Activated CD8-positive, alpha-beta memory T cell treated with anti-CD3 and anti-CD28 coated beads for 1 hour (primary cell): ENCODE measurements at regions not wholly inside any gene's neighbourhood (a gene's known extent, or its start where the extent isn't known, plus 50 kb on each side); places are given as distances from the start of the nearest gene placed in this dataset.

Experiments used
- DNase-seq, 2 donors: peaks; one replicate each; pipeline ENCODE4 v3.0.0-alpha.2; 2020; ENCODE audit warnings: low read depth in 1 of 2; ENCODE audit errors: extremely low read depth in 1 of 2

GRCh38 chr21:40976198-40977109 is 129.5 kb upstream of the DSCAM start:
- no peak for DNase-seq

GRCh38 chr21:40985370-40985769 is 138.4 kb upstream of the DSCAM start:
- DNase-seq = no peak

- no peak for DNase-seq
These were observed 143.4 kb upstream of the DSCAM start for GRCh38 chr21:40990366-40990765.

- DNase-seq = no peak
These were observed 150.9 kb upstream of the DSCAM start for GRCh38 chr21:40997831-40998230.

DNA sequence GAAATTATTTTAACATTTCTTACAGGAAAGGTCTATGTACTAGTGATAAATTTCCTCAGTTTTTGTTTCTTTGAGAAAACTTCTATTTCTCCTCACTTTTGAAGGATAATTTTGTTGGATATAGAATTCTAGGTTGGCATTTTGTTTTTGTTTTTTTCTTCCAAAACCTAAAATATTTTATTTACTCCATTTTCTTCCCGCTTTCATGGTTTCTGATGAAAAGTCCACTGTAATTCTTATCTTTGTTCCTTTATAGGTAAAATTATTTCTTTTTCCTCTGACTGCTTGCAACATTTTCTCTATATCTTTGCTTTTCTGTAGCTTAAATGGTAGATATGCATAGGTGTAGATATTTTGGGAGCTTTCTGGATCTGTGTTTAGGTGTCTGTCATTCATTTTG is 153.9 kb upstream of the DSCAM start:
- no peak for DNase-seq

DNA sequence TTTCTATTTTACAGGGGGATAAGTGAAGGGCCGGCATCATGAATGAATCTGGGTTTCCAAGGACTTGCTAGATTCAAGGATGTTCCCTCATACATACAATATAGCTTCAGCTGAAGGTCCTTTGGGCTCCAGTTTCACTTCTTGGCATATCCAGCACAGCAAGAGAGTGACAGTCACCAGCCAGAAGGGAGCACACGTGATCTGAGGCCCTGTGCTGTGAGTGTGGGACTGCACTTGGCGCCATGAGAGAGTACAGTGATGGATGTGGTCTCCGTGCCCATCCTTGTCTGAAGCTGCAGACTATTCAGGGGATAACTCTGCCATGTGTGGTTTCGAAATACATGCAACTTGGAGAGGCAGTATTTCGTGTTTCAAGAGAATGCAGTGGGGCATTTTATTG is 159.7 kb upstream of the DSCAM start:
- DNase-seq = no peak

- no peak for DNase-seq
These were observed 159.6 kb upstream of the BACE2 start for GRCh38 chr21:41008351-41008750.

- no peak for DNase-seq
These were observed 159.0 kb upstream of the BACE2 start for GRCh38 chr21:41008974-41009373.

DNA sequence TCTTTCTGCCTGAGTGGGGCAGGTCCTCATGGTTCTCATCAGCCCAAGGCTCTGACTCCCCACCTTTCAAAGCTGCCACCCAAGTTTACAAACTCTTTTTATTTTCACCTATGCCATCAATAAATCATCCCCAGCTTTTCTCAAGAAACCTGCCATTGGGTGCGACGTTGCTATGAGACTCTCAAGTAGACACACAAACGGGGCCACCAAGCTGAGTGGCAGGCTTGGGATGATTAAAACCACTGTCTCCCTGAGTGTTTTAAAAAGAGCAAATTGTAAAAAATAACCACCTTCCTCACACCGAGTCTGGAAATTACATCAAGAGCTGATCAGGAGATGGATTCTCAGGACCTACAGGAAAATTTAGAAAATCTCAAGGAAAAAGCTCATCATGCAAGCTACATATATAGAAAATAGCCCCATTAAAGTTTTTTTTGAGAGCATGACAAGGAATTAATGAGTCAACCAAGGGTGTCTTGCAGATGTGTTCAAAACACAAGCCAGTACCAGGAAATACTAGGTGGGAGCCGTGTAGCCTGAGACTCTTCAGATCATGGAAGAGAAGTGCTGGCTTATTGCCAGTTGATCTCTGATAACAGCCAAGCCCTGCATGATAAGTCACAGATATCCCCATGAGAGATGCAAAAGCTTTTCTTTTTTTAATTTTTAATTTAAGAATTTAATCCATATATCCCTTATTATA is 158.4 kb upstream of the BACE2 start:
- no peak for DNase-seq

DNA sequence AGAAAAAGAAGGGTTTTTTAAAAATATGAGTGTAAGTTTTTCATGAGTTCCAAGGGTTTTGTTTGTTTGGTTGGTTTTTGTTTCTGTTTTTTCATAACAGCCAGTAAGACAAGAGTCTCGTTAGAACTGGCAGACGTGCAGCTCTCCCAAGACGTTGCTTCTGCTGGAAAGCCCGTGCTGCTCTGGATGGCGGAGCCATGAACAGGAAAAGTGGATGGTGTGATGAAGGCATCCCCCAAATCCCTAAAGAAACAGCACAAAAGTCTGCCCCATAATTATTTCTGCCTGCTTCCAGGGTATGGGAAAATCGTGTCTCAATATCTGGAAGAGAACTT is 157.9 kb upstream of the BACE2 start:
- no peak for DNase-seq

- no peak for DNase-seq
These were observed 156.7 kb upstream of the BACE2 start for GRCh38 chr21:41011098-41011731.

- no peak for DNase-seq
These were observed 156.0 kb upstream of the BACE2 start for GRCh38 chr21:41011951-41012366.

GRCh38 chr21:41012425-41012824 is 155.5 kb upstream of the BACE2 start:
- no peak for DNase-seq

- DNase-seq = no peak
These were observed 151.5 kb upstream of the BACE2 start for GRCh38 chr21:41016472-41016871.

- no peak for DNase-seq
These were observed 149.5 kb upstream of the BACE2 start for GRCh38 chr21:41018431-41018830.

GRCh38 chr21:41023936-41024335 is 144.0 kb upstream of the BACE2 start:
- no peak for DNase-seq

DNA sequence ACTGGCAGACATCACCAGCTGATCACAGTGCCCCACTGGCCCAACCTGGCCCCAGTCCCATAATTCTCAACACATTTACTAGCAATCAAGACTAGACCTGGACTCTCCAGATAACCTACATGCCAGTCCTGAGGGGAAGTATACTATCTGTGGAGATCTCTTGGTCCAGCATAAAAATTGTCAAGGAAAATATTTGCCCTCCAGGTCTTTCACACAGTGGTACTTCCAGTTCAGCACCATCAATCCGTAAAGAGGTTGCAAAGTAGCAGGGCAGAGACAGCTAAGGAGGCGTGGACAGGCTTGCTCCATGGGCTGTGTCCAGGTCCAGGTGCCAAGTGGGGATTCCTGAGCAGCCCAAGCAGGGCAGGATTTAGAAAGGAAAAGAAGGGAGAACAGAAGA is 143.6 kb upstream of the BACE2 start:
- no peak for DNase-seq

DNA sequence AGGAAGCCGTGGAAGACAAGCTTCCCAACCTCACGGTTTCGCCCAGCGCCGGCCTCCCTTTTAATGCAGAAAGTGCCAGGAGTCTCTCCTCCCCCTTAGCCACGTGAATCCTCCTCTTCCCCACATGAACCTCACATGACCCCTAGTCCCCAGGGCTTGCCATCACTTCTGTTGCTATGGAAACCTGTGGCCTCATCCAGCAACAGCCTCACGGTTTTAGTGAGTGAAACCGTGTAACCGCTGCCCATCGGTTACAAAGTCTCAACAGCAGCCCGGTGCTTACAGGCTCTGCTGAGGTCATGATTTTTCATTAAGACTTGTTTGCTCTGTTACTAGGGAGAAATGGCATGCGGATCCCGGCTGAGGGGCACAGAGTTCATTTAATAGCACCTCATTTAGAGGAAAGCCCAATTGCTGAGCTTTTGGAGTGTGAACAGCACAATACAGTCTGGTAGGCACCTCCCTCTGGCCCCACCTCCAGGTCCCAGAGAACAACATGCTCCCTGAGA is 143.2 kb upstream of the BACE2 start:
- DNase-seq = no peak

DNA sequence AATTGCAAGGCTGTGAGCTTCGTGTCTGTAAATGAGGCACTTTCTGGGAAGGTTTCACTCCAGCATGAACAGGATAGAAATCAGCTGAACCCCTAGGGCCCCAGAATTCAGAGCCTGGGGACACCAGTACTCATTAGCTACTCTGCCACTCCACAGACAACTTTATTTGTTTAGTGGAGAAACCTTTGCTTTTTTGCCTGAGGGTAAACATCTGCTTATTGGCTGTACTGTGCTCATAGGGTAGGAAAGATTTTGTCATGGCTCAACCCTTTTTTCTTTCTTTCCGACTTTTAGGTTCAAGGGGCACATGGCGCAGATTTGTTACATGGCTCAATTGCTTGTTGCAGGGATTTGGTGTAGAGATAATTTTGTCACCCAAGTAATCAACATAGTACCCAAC is 138.4 kb upstream of the BACE2 start:
- no peak for DNase-seq

DNA sequence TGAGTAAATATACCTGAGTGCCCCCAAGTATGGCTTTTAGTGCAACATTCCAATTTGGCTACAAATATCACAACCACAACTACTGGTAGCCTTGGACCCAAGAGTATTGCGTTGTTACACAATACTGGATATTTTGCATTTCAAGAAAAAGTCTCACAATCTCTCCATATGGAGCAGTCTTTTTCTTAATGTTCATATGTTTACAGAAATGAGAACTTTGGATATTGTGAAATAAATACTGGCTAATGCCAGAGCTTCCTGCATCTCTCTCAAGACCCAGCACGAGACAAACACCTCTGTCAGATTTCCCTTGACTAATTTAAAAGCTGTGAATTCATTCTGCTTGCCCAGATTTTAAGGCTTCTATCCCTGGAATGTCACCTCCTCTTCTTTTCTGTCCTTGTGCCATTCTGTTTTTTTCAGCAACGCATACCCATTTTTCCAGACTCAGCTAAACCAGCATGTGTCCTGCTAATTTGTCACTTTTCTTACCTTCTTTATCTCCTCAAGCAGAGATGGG is 136.2 kb upstream of the BACE2 start:
- no peak for DNase-seq

- DNase-seq = no peak
These were observed 135.4 kb upstream of the BACE2 start for GRCh38 chr21:41032541-41032940.
